ENCODE measurements at regions not wholly inside any gene's neighbourhood (a gene's known extent, or its start where the extent isn't known, plus 50 kb on each side); places are given as distances from the start of the nearest gene placed in this dataset.

DNA sequence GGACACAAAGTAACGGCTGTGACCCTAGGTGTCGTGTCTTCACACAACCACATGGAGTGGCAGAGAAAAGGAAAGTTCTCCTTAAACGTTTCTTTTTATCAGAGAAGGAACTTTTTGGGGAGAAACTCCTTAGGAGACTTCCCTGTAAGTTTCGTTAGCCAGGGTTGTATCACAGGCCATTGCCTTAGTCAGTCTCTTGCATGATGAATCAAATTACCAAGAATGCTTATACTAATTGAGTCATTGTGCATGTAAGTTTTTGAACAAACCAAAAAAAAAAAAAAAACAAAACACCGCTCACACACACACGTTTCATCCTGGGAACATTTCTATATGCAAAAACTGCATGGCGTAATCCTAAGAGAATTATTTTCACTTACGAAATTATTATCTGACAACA is 150.4 kb upstream of the SATB1 start:
- Histone ChIP-seq H3K9ac (ENCODE audit: control insufficient read depth, extremely low read depth, insufficient read depth, low read length) (no peak overlapping the region), H3K9me3 (ENCODE audit: control insufficient read depth, low read depth, low read length) (no peaks in the 10 kb centered on the region), H3K79me2 (ENCODE audit: control insufficient read depth, insufficient read depth, low read length) (no peaks in the 10 kb centered on the region), H3K27me3 (ENCODE audit: control insufficient read depth, extremely low read depth, insufficient read depth, low read length) (no peaks in the 10 kb centered on the region), H3K4me1 (ENCODE audit: control insufficient read depth, extremely low read depth, insufficient read depth, low read length) (no peaks in the 10 kb centered on the region), H3K4me2 (ENCODE audit: control insufficient read depth, extremely low read depth, insufficient read depth, low read depth, low read length) (no peak overlapping the region), H3K9me1 (ENCODE audit: control insufficient read depth, extremely low read depth, insufficient read depth, low read length) (no peaks in the 10 kb centered on the region), H3K4me3 (ENCODE audit: control insufficient read depth in 2 of 3, extremely low read depth in 1 of 3, insufficient read depth in 2 of 3, low read depth in 1 of 3, low read length in 3 of 3) (no peak overlapping the region), H3K27ac (ENCODE audit: control insufficient read depth, insufficient read depth, low read length) (no peak overlapping the region), H3K36me3 (ENCODE audit: control insufficient read depth in 2 of 2, extremely low read depth in 1 of 2, insufficient read depth in 2 of 2, low read length in 2 of 2) (no peaks in the 10 kb centered on the region), H4K20me1 (ENCODE audit: control insufficient read depth, extremely low read depth, insufficient read depth, low read length) (no peaks in the 10 kb centered on the region), H2AFZ (ENCODE audit: control insufficient read depth, low read length) (no peak overlapping the region)
- no peak for FAIRE-seq
- TF ChIP-seq CTCF (optimal IDR thresholded peaks at IDR 0.05 in 1 of 3, IDR thresholded peaks at IDR 0.05 in 1 of 3, conservative IDR thresholded peaks at IDR 0.05 in 1 of 3; ENCODE audit: extremely low read depth in 1 of 3, insufficient read depth in 2 of 3, low read length in 3 of 3) (no peak), EZH2 (IDR thresholded peaks at IDR 0.05; ENCODE audit: low read length) (no peak)
- DNase-seq (ENCODE audit: low read depth, low spot score) = no peak
- dilution Hi-C loops (cut with MboI; ENCODE audit: extremely low pct_ligation_motif_present, low sequenced_read_pairs) = no loop called here

- H3K4me3 ChIP-seq (ENCODE audit: control insufficient read depth in 2 of 3, extremely low read depth in 1 of 3, insufficient read depth in 2 of 3, low read depth in 1 of 3, low read length in 3 of 3) = no peak overlapping the region
- no peak for TF ChIP-seq CTCF (optimal IDR thresholded peaks at IDR 0.05 in 1 of 3, IDR thresholded peaks at IDR 0.05 in 1 of 3, conservative IDR thresholded peaks at IDR 0.05 in 1 of 3; ENCODE audit: extremely low read depth in 1 of 3, insufficient read depth in 2 of 3, low read length in 3 of 3)
- TF ChIP-seq EZH2 (IDR thresholded peaks at IDR 0.05; ENCODE audit: low read length) = no peak
- no peaks in the 10 kb centered on the region for H3K9me1 ChIP-seq (ENCODE audit: control insufficient read depth, extremely low read depth, insufficient read depth, low read length)
- H3K27ac ChIP-seq (ENCODE audit: control insufficient read depth, insufficient read depth, low read length) = no peak overlapping the region
- H3K79me2 ChIP-seq (ENCODE audit: control insufficient read depth, insufficient read depth, low read length) = no peaks in the 10 kb centered on the region
- dilution Hi-C loops (cut with MboI; ENCODE audit: extremely low pct_ligation_motif_present, low sequenced_read_pairs) = no loop called here
- FAIRE-seq (no peak), DNase-seq (ENCODE audit: low read depth, low spot score) (no peak)
- H3K9ac ChIP-seq (ENCODE audit: control insufficient read depth, extremely low read depth, insufficient read depth, low read length) = no peak overlapping the region
- H3K36me3 ChIP-seq (ENCODE audit: control insufficient read depth in 2 of 2, extremely low read depth in 1 of 2, insufficient read depth in 2 of 2, low read length in 2 of 2) = no peaks in the 10 kb centered on the region
- no peak overlapping the region for H3K4me2 ChIP-seq (ENCODE audit: control insufficient read depth, extremely low read depth, insufficient read depth, low read depth, low read length)
- H4K20me1 ChIP-seq (ENCODE audit: control insufficient read depth, extremely low read depth, insufficient read depth, low read length) = no peaks in the 10 kb centered on the region
- H3K27me3 ChIP-seq (ENCODE audit: control insufficient read depth, extremely low read depth, insufficient read depth, low read length) = no peaks in the 10 kb centered on the region
- H2AFZ ChIP-seq (ENCODE audit: control insufficient read depth, low read length) = no peak overlapping the region
- H3K9me3 ChIP-seq (ENCODE audit: control insufficient read depth, low read depth, low read length) = no peaks in the 10 kb centered on the region
- H3K4me1 ChIP-seq (ENCODE audit: control insufficient read depth, extremely low read depth, insufficient read depth, low read length) = no peaks in the 10 kb centered on the region
Observed at GRCh38 chr3:18572809-18573208, 147.7 kb upstream of the SATB1 start.

All from keratinocyte (primary cell).